Left forelimb (tissue), 1 donor: ENCODE measurements at regions not wholly inside any gene's neighbourhood (a gene's known extent, or its start where the extent isn't known, plus 50 kb on each side); places are given as distances from the start of the nearest gene placed in this dataset.

Source experiments
- DNase-seq: peaks from one replicate; pipeline ENCODE4 v3.0.0-alpha.2; 2018; ENCODE audit warnings: low spot score

- DNase-seq: no peak
Observed at GRCh38 chr3:187900993-187901755, 155.9 kb upstream of the BCL6 start.

DNA sequence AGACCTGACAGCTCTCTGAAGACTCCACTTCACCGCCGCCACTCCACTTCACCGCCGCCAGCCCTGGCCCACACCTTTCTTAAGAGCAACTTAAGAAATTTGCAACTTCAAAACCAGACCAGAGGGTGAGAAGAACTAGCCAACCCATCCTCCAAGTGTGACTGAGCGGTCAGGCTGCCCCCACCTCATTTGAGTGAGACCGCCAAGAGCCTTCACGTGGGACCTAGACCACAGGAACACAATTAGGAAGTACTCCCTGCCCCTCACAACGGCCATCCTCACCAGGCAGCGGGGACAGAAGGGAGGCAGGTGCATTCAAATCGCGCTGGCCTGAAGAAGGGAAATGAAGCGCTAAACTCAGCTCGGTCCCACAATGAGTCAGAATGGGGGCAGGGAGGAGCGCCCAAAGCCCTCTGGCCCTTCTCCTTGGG, 156.8 kb upstream of the BCL6 start:
- DNase-seq: no peak

DNA sequence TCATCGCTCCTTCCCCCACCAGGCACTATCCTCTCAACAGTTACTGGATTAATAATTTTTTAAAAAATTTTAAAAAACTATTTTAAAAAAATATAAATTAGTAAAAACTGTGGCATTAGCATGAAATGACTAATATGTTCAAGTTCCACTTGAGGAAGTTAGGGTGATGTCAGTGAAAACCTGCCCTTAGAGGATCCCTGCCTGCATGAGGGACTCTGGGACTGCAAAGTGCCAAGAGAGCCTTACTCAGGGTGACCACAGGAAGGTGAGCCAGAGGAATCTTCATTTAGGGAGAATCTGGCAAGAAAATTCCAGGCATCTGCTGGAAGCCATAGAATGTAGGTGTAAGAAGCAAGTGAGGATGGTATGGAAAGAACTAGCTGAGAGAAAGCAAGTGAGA, 157.7 kb upstream of the BCL6 start:
- no peak for DNase-seq

DNA sequence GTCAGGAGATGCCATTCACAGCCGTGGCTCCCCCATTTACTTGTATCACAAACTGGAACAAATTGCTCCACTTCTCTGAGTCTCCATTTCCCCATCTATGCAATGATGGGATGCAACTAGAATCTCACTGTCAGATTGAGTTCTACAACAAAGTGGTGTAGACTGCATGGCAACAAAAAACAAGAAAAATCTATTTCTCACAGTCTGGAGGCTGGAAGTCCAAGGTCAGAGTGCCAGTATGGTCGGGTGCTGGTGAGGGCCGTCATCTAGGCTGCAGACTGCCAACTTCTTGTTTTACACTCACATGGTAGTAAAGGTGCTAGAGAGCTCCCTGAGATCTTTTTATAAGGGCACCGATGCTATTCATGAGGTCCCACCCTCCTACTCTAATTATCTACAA, 158.4 kb upstream of the BCL6 start:
- DNase-seq: no peak

- no peak for DNase-seq
Observed at GRCh38 chr3:187906416-187906815, 161.1 kb upstream of the BCL6 start.

GRCh38 chr3:187906920-187907319, 161.7 kb upstream of the BCL6 start:
- DNase-seq: no peak

- DNase-seq: no peak
Observed at GRCh38 chr3:187909866-187910265, 164.6 kb upstream of the BCL6 start.

- no peak for DNase-seq
Observed at GRCh38 chr3:187912007-187912406, 166.7 kb upstream of the BCL6 start.

DNA sequence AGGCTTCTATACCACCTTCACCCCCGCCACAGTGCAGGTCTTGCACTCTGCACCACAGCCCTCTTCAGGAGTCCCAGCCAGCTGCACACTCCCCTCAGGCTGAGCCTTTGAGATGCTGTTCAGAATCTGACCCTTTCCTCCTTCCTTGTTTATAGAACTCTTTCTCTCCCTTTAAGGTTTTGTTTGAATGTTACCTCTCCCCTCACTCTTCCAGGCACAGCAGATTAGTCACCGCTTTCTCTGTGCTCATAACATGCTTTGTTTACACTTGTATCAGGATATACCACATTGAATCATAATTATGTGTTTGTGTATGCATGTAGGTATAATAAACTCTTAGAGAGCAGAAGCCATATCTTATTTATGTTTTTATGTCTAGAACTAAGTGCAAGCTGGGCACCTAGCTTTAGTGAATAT, 168.4 kb upstream of the BCL6 start:
- DNase-seq: no peak

GRCh38 chr3:187914231-187914630, 169.0 kb upstream of the BCL6 start:
- DNase-seq: no peak

GRCh38 chr3:187916072-187916471, 170.8 kb upstream of the BCL6 start:
- DNase-seq: no peak

- DNase-seq: no peak
Observed at GRCh38 chr3:187918081-187918644, 172.9 kb upstream of the BCL6 start.

GRCh38 chr3:187919048-187919447, 173.8 kb upstream of the BCL6 start:
- DNase-seq: no peak

GRCh38 chr3:187919544-187919943, 174.3 kb upstream of the BCL6 start:
- no peak for DNase-seq

DNA sequence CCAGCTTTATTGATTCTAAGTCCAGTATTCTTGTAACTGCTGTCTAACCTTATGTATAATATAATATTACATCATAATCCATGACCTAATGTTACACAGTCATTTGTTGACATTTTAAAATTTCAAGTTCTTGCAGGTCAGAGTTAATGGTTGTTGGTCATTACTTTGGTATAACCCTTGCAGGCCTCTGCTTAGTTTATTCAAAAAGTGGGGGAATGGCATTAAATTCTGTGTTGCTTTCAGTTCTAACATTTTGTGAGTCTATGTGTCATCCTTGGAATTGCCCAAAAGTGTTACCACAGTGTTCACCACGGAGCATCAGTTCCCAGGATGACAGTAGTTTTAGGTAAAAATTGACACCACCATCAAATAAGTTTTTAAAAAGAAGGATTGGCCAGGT, 174.8 kb upstream of the BCL6 start:
- no peak for DNase-seq

GRCh38 chr3:187920913-187921312, 175.6 kb upstream of the BCL6 start:
- no peak for DNase-seq

DNA sequence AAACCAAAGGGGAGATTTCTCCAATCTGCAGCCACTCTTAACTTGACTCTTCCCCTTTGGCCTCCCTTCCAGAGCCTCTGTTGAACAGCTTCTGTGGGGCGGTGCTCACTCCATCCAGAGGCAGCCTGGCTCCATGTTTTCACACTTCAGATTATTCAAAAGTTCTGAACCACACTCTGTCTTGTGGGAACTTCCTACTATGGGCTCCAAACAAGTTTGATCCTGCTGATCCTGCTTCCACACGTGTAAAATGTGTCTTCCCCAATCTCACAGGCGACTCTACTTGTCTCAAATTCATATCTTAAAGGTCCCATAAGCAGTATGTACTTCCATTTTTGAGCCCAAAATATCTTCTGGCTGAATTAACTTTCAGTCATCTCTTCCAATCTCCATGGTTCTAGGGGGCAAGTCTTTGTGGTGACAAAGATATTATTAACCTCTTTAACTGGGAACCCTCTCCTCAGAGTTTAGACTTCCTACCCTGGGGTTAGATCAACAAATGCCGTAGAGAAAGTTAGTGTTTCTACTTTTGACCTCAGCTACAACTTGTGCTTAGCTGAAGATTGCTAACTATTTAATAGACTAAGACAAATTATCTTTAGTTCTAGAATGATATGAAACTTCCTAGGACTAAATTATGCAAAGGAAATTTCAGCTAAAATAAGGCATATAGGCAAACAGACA, 176.3 kb upstream of the BCL6 start:
- no peak for DNase-seq

DNA sequence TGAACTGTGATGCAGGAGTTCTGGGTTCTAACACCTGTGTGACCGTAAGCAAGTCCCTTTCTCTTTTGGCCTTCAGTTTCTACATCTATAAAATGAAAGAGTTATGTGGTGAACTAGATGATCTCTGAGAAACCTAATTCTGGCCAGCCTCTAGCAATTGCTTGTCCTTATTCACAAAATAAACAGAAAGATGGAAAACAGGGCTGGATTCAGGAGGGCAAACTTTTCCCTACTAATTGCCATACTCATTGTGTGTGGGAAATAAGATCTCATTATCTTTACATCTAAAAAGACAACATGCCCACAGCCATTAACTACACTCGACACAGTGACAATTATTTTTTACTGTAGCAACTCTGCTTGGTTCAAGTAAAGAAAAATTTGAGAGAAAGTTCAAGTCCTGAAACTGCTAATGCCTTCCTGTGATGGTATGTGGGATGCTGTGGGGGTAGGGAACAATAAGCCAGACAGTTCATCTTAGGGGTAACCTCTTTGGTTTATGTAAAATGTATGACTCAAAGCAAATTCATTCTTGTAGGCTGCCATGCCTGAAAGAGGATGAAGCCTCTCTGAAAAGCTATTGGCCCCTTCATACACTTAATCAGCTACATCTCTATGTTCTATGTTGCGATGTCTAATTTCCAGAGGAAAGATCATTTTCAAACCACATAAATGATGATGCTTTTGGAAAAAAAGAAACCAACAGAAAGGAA, 177.6 kb upstream of the BCL6 start:
- no peak for DNase-seq

- no peak for DNase-seq
Observed at GRCh38 chr3:187924651-187925050, 179.4 kb upstream of the BCL6 start.

DNA sequence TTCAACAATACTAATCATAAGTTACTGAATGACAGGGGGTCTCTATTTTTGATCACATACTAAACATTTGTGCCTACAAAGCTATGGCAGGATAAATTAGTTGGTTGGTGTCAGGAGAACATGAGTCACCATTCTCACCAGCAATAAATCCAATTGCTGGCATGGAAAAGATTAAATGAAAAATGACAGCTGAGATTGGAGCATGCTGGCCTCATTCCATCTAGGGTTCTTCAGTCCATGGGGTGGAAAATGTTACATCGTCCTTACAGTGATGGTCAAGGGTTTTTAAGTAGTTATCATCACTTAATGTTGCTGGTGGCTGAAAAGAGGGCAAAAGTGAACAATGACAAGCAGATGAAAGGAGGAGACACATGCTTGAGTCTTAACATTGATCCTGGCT, 180.1 kb upstream of the BCL6 start:
- no peak for DNase-seq

DNA sequence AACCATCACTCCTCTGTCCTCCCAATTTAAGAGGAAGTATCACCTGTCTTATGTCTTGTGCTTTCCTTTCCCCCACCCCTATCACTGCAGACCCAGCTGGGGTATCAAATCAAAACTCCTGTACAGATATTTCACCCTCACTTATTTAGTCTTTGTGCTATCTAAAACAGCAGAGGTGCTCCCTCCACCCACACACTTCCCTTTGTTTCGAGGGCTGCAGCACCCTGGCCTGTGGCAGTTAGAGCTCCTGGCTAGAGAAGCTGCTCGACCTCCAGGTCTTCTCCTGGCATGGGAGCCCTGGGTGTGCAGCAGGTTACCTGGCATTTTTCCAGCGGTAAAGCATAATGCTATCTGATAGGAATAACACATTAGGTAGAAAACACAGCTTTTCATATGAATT, 181.4 kb upstream of the BCL6 start:
- DNase-seq: no peak

DNA sequence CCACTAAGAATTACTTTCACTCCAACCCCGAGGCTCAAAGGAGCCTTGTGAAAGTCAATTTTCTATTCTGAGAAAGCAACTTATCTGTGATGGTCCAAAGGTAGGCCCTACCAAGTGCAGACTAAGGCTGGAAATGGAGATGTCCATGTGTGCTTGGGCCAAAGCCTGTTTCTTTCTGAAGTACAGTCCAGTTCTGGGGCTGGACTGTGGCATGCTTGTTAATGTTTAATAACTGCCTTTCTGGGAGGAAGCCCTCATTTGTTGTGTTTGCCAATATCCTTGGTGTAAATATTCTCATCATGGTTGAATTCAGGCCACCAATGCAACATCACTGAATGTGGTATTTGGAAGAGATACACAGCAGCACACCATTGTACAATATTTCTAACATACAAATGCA, 182.3 kb upstream of the BCL6 start:
- no peak for DNase-seq
